ACC112 (cell line): ENCODE measurements at regions not wholly inside any gene's neighbourhood (a gene's known extent, or its start where the extent isn't known, plus 50 kb on each side); places are given as distances from the start of the nearest gene placed in this dataset.

ENCODE experiments used
- H2AFZ ChIP-seq: fragments of 200-600 bp; sonication (generic); one replicate; pipeline ENCODE4 v1.6.0; 2017; ENCODE audit warnings: antibody characterized with exemption, low read length; ENCODE audit not compliant: unreplicated experiment
- H3K27ac ChIP-seq: fragments of 200-600 bp; sonication (generic); 2 replicates; pipeline ENCODE4 v1.5.1; 2014; ENCODE audit warnings: low read depth, mild to moderate bottlenecking, antibody characterized with exemption, low read length, moderate library complexity
- H3K27me3 ChIP-seq: fragments of 200-600 bp; sonication (generic); 2 replicates; pipeline ENCODE4 v1.6.1; 2014; ENCODE audit warnings: mild to moderate bottlenecking, antibody characterized with exemption, low read length, moderate library complexity, mixed read lengths; ENCODE audit not compliant: insufficient read depth
- H3K36me3 ChIP-seq: fragments of 200-600 bp; sonication (generic); 2 replicates; pipeline ENCODE4 v1.6.1; 2016; ENCODE audit warnings: mild to moderate bottlenecking, antibody characterized with exemption, low read length, moderate library complexity, mixed read lengths; ENCODE audit not compliant: insufficient read depth
- H3K4me1 ChIP-seq: fragments of 200-600 bp; sonication (generic); one replicate; pipeline ENCODE4 v1.6.1; 2016; ENCODE audit warnings: low read length, mixed read lengths; ENCODE audit not compliant: insufficient read depth, unreplicated experiment, control insufficient read depth
- H3K4me3 ChIP-seq: fragments of 200-600 bp; sonication (generic); 2 replicates; pipeline ENCODE4 v1.5.1; 2014; ENCODE audit warnings: mild to moderate bottlenecking, low read depth, low read length
- H3K79me2 ChIP-seq: fragments of 200-600 bp; sonication (generic); one replicate; pipeline ENCODE4 v1.6.0; 2016; ENCODE audit warnings: low read length; ENCODE audit not compliant: control insufficient read depth, unreplicated experiment, insufficient read depth

- no peak overlapping the region for H3K4me3 ChIP-seq
These were observed 182.1 kb upstream of the CITED2 start for GRCh38 chr6:139556532-139556931.

GRCh38 chr6:139553916-139554315 lies 179.5 kb upstream of the CITED2 start:
- Histone ChIP-seq H3K27me3 (no peaks in the 10 kb centered on the region), H3K79me2 (no peaks in the 10 kb centered on the region), H3K4me1 (peaks cover 5% of the 10 kb centered on the region), H2AFZ (no peak overlapping the region), H3K4me3 (no peak overlapping the region), H3K27ac (no peak overlapping the region), H3K36me3 (no peaks in the 10 kb centered on the region)

More at GRCh38 chr6:139556532-139556931, 182.1 kb upstream of the CITED2 start:
- H3K27me3 ChIP-seq, result no peaks in the 10 kb centered on the region
- no peaks in the 10 kb centered on the region for H3K36me3 ChIP-seq
- no peak overlapping the region for H3K27ac ChIP-seq
- no peaks in the 10 kb centered on the region for H3K79me2 ChIP-seq
- no peak overlapping the region for H2AFZ ChIP-seq
- no peaks in the 10 kb centered on the region for H3K4me1 ChIP-seq

GRCh38 chr6:139551376-139551775 lies 176.9 kb upstream of the CITED2 start:
- Histone ChIP-seq H3K36me3 (no peaks in the 10 kb centered on the region), H3K27ac (no peak overlapping the region), H3K4me1 (peaks cover 18% of the 10 kb centered on the region), H3K27me3 (no peaks in the 10 kb centered on the region), H3K79me2 (no peaks in the 10 kb centered on the region), H3K4me3 (no peak overlapping the region), H2AFZ (no peak overlapping the region)

GRCh38 chr6:139550361-139550760 lies 175.9 kb upstream of the CITED2 start:
- H3K36me3 ChIP-seq, result no peaks in the 10 kb centered on the region
- no peaks in the 10 kb centered on the region for H3K79me2 ChIP-seq
- H3K4me3 ChIP-seq, result no peak overlapping the region
- no peak overlapping the region for H2AFZ ChIP-seq
- H3K27me3 ChIP-seq, result no peaks in the 10 kb centered on the region
- H3K27ac ChIP-seq, result no peak overlapping the region
- peaks cover 22% of the 10 kb centered on the region for H3K4me1 ChIP-seq

- Histone ChIP-seq H3K4me1 (peaks cover 22% of the 10 kb centered on the region), H3K27ac (no peak overlapping the region), H3K27me3 (no peaks in the 10 kb centered on the region), H2AFZ (no peak overlapping the region), H3K4me3 (no peak overlapping the region), H3K79me2 (no peaks in the 10 kb centered on the region), H3K36me3 (no peaks in the 10 kb centered on the region)
These were observed 175.2 kb upstream of the CITED2 start for GRCh38 chr6:139549561-139550070.

GRCh38 chr6:139547804-139548203 lies 173.4 kb upstream of the CITED2 start:
- Histone ChIP-seq H3K27ac (no peak overlapping the region), H3K36me3 (no peaks in the 10 kb centered on the region), H3K79me2 (no peaks in the 10 kb centered on the region), H3K4me1 (peaks cover 22% of the 10 kb centered on the region), H2AFZ (peak overlapping the region; percentile 94), H3K27me3 (no peaks in the 10 kb centered on the region), H3K4me3 (no peak overlapping the region)

GRCh38 chr6:139547122-139547776 lies 172.8 kb upstream of the CITED2 start:
- Histone ChIP-seq H2AFZ (peak overlapping the region; percentile 94), H3K79me2 (no peaks in the 10 kb centered on the region), H3K27ac (peak overlapping the region; percentile 42), H3K36me3 (no peaks in the 10 kb centered on the region), H3K4me1 (peaks cover 22% of the 10 kb centered on the region), H3K4me3 (peak overlapping the region; percentile 43), H3K27me3 (no peaks in the 10 kb centered on the region)

GRCh38 chr6:139546106-139546472 lies 171.6 kb upstream of the CITED2 start:
- no peaks in the 10 kb centered on the region for H3K79me2 ChIP-seq
- H3K36me3 ChIP-seq, result no peaks in the 10 kb centered on the region
- H2AFZ ChIP-seq, result peak overlapping the region; percentile 12
- peaks cover 22% of the 10 kb centered on the region for H3K4me1 ChIP-seq
- H3K4me3 ChIP-seq, result no peak overlapping the region
- no peaks in the 10 kb centered on the region for H3K27me3 ChIP-seq
- no peak overlapping the region for H3K27ac ChIP-seq

- H2AFZ ChIP-seq, result peak overlapping the region; percentile 12
- no peaks in the 10 kb centered on the region for H3K36me3 ChIP-seq
- H3K27me3 ChIP-seq, result no peaks in the 10 kb centered on the region
- H3K27ac ChIP-seq, result no peak overlapping the region
- no peaks in the 10 kb centered on the region for H3K79me2 ChIP-seq
- H3K4me3 ChIP-seq, result no peak overlapping the region
- H3K4me1 ChIP-seq, result peaks cover 28% of the 10 kb centered on the region
These were observed 171.0 kb upstream of the CITED2 start for GRCh38 chr6:139545206-139546105.

- Histone ChIP-seq H2AFZ (no peak overlapping the region), H3K27ac (no peak overlapping the region), H3K4me1 (peaks cover 35% of the 10 kb centered on the region), H3K79me2 (no peaks in the 10 kb centered on the region), H3K27me3 (no peaks in the 10 kb centered on the region), H3K4me3 (no peak overlapping the region), H3K36me3 (no peaks in the 10 kb centered on the region)
These were observed 170.2 kb upstream of the CITED2 start for GRCh38 chr6:139544701-139545057.

- Histone ChIP-seq H3K27ac (no peak overlapping the region), H3K4me1 (peaks cover 30% of the 10 kb centered on the region), H3K36me3 (no peaks in the 10 kb centered on the region), H3K4me3 (no peak overlapping the region), H3K79me2 (no peaks in the 10 kb centered on the region), H2AFZ (no peak overlapping the region), H3K27me3 (no peaks in the 10 kb centered on the region)
These were observed 167.9 kb upstream of the CITED2 start for GRCh38 chr6:139542351-139542750.
